ENCODE measurements at regions not wholly inside any gene's neighbourhood (a gene's known extent, or its start where the extent isn't known, plus 50 kb on each side); places are given as distances from the start of the nearest gene placed in this dataset.

DNA sequence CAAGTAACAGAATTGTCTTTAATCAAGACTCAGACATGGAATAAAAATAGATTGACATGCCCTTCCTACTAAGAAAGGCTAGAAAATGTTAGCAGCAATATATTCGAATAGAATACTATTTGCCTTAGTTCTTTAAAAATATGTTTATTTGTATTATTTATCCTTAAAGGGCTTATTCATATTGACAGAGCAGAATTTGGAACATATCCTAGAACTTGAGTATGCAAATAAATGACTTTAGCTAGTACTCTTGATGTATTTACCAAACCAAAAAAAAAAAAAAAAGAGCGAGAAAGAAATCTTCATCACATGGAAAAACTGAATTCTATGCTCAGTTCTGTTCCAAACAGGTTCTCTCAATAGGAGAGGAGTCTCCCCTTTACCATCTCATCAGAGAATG lies 68.9 kb upstream of the PPARGC1A start:
- Histone ChIP-seq H3K27ac (ENCODE audit: low read depth, low read length, poor library complexity, severe bottlenecking) (no peak overlapping the region), H3K36me3 (ENCODE audit: insufficient read depth, low read length) (no peaks in the 10 kb centered on the region), H3K9me2 (ENCODE audit: insufficient read depth, low read length) (no peaks in the 10 kb centered on the region), H3K4me3 (ENCODE audit: low read depth, low read length, poor library complexity, severe bottlenecking) (no peak overlapping the region), H4K20me1 (ENCODE audit: insufficient read depth, low read length) (no peaks in the 10 kb centered on the region), H3K79me2 (ENCODE audit: insufficient read depth, low read depth, low read length) (no peaks in the 10 kb centered on the region), H3K9me3 (ENCODE audit: low read length) (no peaks in the 10 kb centered on the region), H2AFZ (ENCODE audit: low read length) (no peak overlapping the region), H3K4me2 (ENCODE audit: low read length) (no peak overlapping the region), H3K4me1 (ENCODE audit: insufficient read depth, low read length, poor library complexity, severe bottlenecking) (no peaks in the 10 kb centered on the region)
- ChIA-PET POLR2A (interaction anchor here (1.0 kb wide), 1 partner anchor 50 kb away, joined by 4 read pairs; no protein-coding TSS in a partner anchor), CTCF (ENCODE audit: unreplicated experiment) (no interaction called here)
- intact Hi-C loops (cut with micrococcal nuclease; ENCODE audit: unreplicated experiment): no loop called here
- TF ChIP-seq CTCF (conservative IDR thresholded peaks at IDR 0.05; ENCODE audit: low read length): no peak
- no peak for TF ChIP-seq EZH2phosphoT487 (IDR thresholded peaks at IDR 0.05; ENCODE audit: borderline replicate concordance, low read depth, low read length)
- DNase-seq (ENCODE audit: low spot score): no peak
- no TSS peak for BruUV-seq (replicated peaks)

DNA sequence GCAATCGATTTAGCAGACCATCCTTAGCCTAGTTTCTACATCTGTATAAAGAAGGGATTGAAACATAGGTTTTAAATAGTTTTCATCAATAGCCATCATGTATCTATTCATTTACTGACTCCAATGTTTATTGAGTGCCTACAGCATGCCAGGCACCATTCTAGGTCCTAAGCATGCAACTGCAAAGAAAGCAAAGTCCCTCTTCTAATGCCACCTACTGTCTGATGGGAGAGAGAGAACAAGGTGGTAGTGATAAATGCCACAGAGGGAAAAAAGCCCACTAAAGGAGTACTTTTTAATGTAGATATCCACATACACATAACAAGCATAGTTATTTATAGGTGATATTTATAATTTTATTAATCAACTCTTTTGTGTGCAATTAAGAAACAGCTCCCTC lies 67.6 kb upstream of the PPARGC1A start:
- H3K27ac ChIP-seq (ENCODE audit: low read depth, low read length, poor library complexity, severe bottlenecking): no peak overlapping the region
- no peak for TF ChIP-seq EZH2phosphoT487 (IDR thresholded peaks at IDR 0.05; ENCODE audit: borderline replicate concordance, low read depth, low read length)
- no peak for TF ChIP-seq CTCF (conservative IDR thresholded peaks at IDR 0.05; ENCODE audit: low read length)
- H3K4me2 ChIP-seq (ENCODE audit: low read length): no peak overlapping the region
- peaks cover 2% of the 10 kb centered on the region for H3K4me1 ChIP-seq (ENCODE audit: insufficient read depth, low read length, poor library complexity, severe bottlenecking)
- no peaks in the 10 kb centered on the region for H3K9me3 ChIP-seq (ENCODE audit: low read length)
- no peaks in the 10 kb centered on the region for H3K9me2 ChIP-seq (ENCODE audit: insufficient read depth, low read length)
- no peaks in the 10 kb centered on the region for H4K20me1 ChIP-seq (ENCODE audit: insufficient read depth, low read length)
- H3K36me3 ChIP-seq (ENCODE audit: insufficient read depth, low read length): no peaks in the 10 kb centered on the region
- no peaks in the 10 kb centered on the region for H3K79me2 ChIP-seq (ENCODE audit: insufficient read depth, low read depth, low read length)
- BruUV-seq (replicated peaks): no TSS peak
- DNase-seq (ENCODE audit: low spot score): no peak
- H3K4me3 ChIP-seq (ENCODE audit: low read depth, low read length, poor library complexity, severe bottlenecking): no peak overlapping the region
- intact Hi-C loops (cut with micrococcal nuclease; ENCODE audit: unreplicated experiment): no loop called here
- no peak overlapping the region for H2AFZ ChIP-seq (ENCODE audit: low read length)
- POLR2A ChIA-PET: interaction anchor here (0.6 to 2.4 kb wide), 2 partner anchors 10 to 75 kb away, joined by 3 to 8 read pairs; no protein-coding TSS in a partner anchor
- CTCF ChIA-PET (ENCODE audit: unreplicated experiment): no interaction called here

GRCh38 chr4:23956601-23957364 lies 66.9 kb upstream of the PPARGC1A start:
- no peaks in the 10 kb centered on the region for H3K79me2 ChIP-seq (ENCODE audit: insufficient read depth, low read depth, low read length)
- H3K9me2 ChIP-seq (ENCODE audit: insufficient read depth, low read length): no peaks in the 10 kb centered on the region
- H3K36me3 ChIP-seq (ENCODE audit: insufficient read depth, low read length): no peaks in the 10 kb centered on the region
- POLR2A ChIA-PET: interaction anchor here (0.6 to 2.4 kb wide), 3 partner anchors 9 to 74 kb away, joined by 3 to 8 read pairs (median 4); no protein-coding TSS in a partner anchor
- H3K4me1 ChIP-seq (ENCODE audit: insufficient read depth, low read length, poor library complexity, severe bottlenecking): peaks cover 9% of the 10 kb centered on the region
- H3K4me2 ChIP-seq (ENCODE audit: low read length): no peak overlapping the region
- H3K27ac ChIP-seq (ENCODE audit: low read depth, low read length, poor library complexity, severe bottlenecking): no peak overlapping the region
- TF ChIP-seq EZH2phosphoT487 (IDR thresholded peaks at IDR 0.05; ENCODE audit: borderline replicate concordance, low read depth, low read length) (no peak), CTCF (conservative IDR thresholded peaks at IDR 0.05; ENCODE audit: low read length) (no peak)
- no peak overlapping the region for H3K4me3 ChIP-seq (ENCODE audit: low read depth, low read length, poor library complexity, severe bottlenecking)
- H2AFZ ChIP-seq (ENCODE audit: low read length): no peak overlapping the region
- no peaks in the 10 kb centered on the region for H4K20me1 ChIP-seq (ENCODE audit: insufficient read depth, low read length)
- no peaks in the 10 kb centered on the region for H3K9me3 ChIP-seq (ENCODE audit: low read length)
- no TSS peak for BruUV-seq (replicated peaks)
- intact Hi-C loops (cut with micrococcal nuclease; ENCODE audit: unreplicated experiment): no loop called here
- CTCF ChIA-PET (ENCODE audit: unreplicated experiment): no interaction called here
- DNase-seq (ENCODE audit: low spot score): no peak
